HEK293 (cell line): ENCODE measurements at regions not wholly inside any gene's neighbourhood (a gene's known extent, or its start where the extent isn't known, plus 50 kb on each side); places are given as distances from the start of the nearest gene placed in this dataset.

Source experiments
- BCL11A ChIP-seq: fragments of 450-650 bp; formaldehyde crosslinking; IDR thresholded peaks from 2 replicates; pipeline ENCODE4 v1.5.1; 2016; ENCODE audit warnings: low read depth, missing biosample characterization, missing genetic modification characterization
- KLF8 ChIP-seq: fragments of 450-650 bp; formaldehyde crosslinking; IDR thresholded peaks from 2 replicates; pipeline ENCODE4 v1.5.1; 2016; ENCODE audit warnings: missing biosample characterization, missing genetic modification characterization
- SCRT1 ChIP-seq: fragments of 450-650 bp; formaldehyde crosslinking; IDR thresholded peaks from 2 replicates; pipeline ENCODE4 v1.5.1; 2016; ENCODE audit warnings: missing biosample characterization, missing genetic modification characterization, borderline replicate concordance
- ZFP37 ChIP-seq: fragments of 450-650 bp; formaldehyde crosslinking; IDR thresholded peaks from 2 replicates; pipeline ENCODE4 v1.5.1; 2016; ENCODE audit warnings: missing biosample characterization, missing genetic modification characterization
- ZNF169 ChIP-seq: fragments of 450-650 bp; formaldehyde crosslinking; IDR thresholded peaks from 2 replicates; pipeline ENCODE4 v1.5.1; 2016; ENCODE audit warnings: missing biosample characterization, missing genetic modification characterization
- ZNF266 ChIP-seq: fragments of 450-650 bp; formaldehyde crosslinking; IDR thresholded peaks from 2 replicates; pipeline ENCODE4 v1.5.1; 2016; ENCODE audit warnings: missing biosample characterization, missing genetic modification characterization, low read depth
- ZNF274 ChIP-seq, 2 experiments: fragments of 200-500 bp in 1 of 2; fragments of 450-650 bp in 1 of 2; sonication (Bioruptor generic) in 1 of 2; formaldehyde crosslinking in 1 of 2; IDR thresholded peaks; 2 replicates each; pipeline versions ENCODE4 v1.5.1 to v1.6.1; 2014 to 2016; ENCODE audit warnings: borderline replicate concordance in 1 of 2, inconsistent platforms in 1 of 2, low read length in 1 of 2, missing biosample characterization in 1 of 2, missing genetic modification characterization in 1 of 2
- ZSCAN30 ChIP-seq: fragments of 450-650 bp; IDR thresholded peaks from 2 replicates; pipeline ENCODE4 v1.5.1; 2018; ENCODE audit warnings: missing biosample characterization, mild to moderate bottlenecking, missing genetic modification characterization, moderate library complexity
- TF ChIP-seq, protein P1 (sequence below): fragments of 450-650 bp; formaldehyde crosslinking; IDR thresholded peaks from 2 replicates; pipeline ENCODE4 v1.5.1; 2016; ENCODE audit warnings: missing biosample characterization, missing genetic modification characterization
- TF ChIP-seq, protein P2 (sequence below): fragments of 450-650 bp; formaldehyde crosslinking; IDR thresholded peaks from 2 replicates; pipeline ENCODE4 v1.5.1; 2016; ENCODE audit warnings: missing biosample characterization, missing genetic modification characterization

DNA sequence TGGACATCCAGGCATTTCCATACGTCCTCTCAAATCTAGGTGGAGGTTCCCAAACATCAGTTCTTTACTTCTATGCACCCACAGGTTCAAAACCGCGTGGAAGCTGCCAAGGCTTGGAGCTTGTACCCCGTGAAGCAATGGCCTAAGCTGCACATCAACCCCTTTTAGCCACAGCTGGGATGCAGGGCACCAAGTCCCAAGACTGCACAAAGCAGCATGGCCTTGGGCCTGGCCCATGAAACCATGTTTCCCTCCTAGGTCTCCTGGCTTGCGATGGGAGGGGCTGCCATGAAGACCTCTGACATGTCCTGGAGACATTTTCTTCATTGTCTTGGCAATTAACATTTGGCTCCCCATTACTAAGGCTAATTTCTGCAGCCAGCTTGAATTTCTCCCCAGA lies 88.9 kb upstream of the CBLN4 start:
- TF ChIP-seq, protein P1, sequence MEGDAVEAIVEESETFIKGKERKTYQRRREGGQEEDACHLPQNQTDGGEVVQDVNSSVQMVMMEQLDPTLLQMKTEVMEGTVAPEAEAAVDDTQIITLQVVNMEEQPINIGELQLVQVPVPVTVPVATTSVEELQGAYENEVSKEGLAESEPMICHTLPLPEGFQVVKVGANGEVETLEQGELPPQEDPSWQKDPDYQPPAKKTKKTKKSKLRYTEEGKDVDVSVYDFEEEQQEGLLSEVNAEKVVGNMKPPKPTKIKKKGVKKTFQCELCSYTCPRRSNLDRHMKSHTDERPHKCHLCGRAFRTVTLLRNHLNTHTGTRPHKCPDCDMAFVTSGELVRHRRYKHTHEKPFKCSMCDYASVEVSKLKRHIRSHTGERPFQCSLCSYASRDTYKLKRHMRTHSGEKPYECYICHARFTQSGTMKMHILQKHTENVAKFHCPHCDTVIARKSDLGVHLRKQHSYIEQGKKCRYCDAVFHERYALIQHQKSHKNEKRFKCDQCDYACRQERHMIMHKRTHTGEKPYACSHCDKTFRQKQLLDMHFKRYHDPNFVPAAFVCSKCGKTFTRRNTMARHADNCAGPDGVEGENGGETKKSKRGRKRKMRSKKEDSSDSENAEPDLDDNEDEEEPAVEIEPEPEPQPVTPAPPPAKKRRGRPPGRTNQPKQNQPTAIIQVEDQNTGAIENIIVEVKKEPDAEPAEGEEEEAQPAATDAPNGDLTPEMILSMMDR: no peak
- no peak for TF ChIP-seq ZSCAN30 (tag by site-specific recombination)
- no peak for TF ChIP-seq BCL11A (tag by site-specific recombination)
- TF ChIP-seq, protein P2, sequence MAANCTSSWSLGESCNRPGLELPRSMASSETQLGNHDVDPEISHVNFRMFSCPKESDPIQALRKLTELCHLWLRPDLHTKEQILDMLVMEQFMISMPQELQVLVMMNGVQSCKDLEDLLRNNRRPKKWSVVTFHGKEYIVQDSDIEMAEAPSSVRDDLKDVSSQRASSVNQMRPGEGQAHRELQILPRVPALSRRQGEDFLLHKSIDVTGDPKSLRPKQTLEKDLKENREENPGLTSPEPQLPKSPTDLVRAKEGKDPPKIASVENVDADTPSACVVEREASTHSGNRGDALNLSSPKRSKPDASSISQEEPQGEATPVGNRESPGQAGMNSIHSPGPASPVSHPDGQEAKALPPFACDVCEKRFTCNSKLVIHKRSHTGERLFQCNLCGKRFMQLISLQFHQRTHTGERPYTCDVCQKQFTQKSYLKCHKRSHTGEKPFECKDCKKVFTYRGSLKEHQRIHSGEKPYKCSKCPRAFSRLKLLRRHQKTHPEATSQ: no peak
- no peak for TF ChIP-seq ZNF266 (tag by site-specific recombination)
- TF ChIP-seq KLF8: no peak
- TF ChIP-seq SCRT1 (tag by site-specific recombination): no peak
- TF ChIP-seq ZNF274 (IDR thresholded peaks at IDR 0.05; ENCODE audit: low read length): no peak
- no peak for TF ChIP-seq ZNF274 (tag by site-specific recombination; IDR thresholded peaks at IDR 0.05; ENCODE audit: borderline replicate concordance)
- TF ChIP-seq ZFP37 (tag by site-specific recombination): no peak
- TF ChIP-seq ZNF169 (tag by site-specific recombination): no peak
